Naive thymus-derived CD4-positive, alpha-beta T cell (primary cell): ENCODE measurements at regions not wholly inside any gene's neighbourhood (a gene's known extent, or its start where the extent isn't known, plus 50 kb on each side); places are given as distances from the start of the nearest gene placed in this dataset.
"Not testable (repeated sequence)": the region's sequence is repeated elsewhere in the genome, so short reads cannot be mapped to it uniquely, and the experiment has no call there.

Source experiments
- ATAC-seq: fragments of 150-1000 bp; cut with Tn5 transposase; 2 replicates; pipeline ENCODE4 v1.10.0; 2021; ENCODE audit warnings: mild to moderate bottlenecking, moderate library complexity
- CTCF ChIA-PET: fragments of 350-600 bp; sonication (Branson Sonifier 250); formaldehyde crosslinking; loops from one replicate; lab custom pipeline; 2021; ENCODE audit warnings: antibody characterized with exemption; lab: Charles Lee
- POLR2A ChIA-PET: fragments of 350-600 bp; sonication (Branson Sonifier 250); formaldehyde crosslinking; loops from one replicate; lab custom pipeline; 2021; ENCODE audit warnings: antibody characterized with exemption, inconsistent platforms; lab: Charles Lee
- DNase-seq, 9 donors: peaks; one replicate each; pipeline versions ENCODE4 v3.0.0 to v3.0.0-alpha.2; 2020 to 2022; ENCODE audit warnings: mixed read lengths in 1 of 9
- H3K27ac ChIP-seq: one replicate; pipeline ENCODE4 v1.7.0; 2013; ENCODE audit warnings: mild to moderate bottlenecking, low read depth, low read length, moderate library complexity
- H3K27me3 ChIP-seq, 2 donors: one replicate each; pipeline ENCODE4 v1.7.0; 2013; ENCODE audit warnings: low read length in 2 of 2, mild to moderate bottlenecking in 2 of 2, moderate library complexity in 2 of 2; ENCODE audit not compliant: control insufficient read depth in 2 of 2, insufficient read depth in 2 of 2
- H3K36me3 ChIP-seq, 3 experiments: 1 replicate in 2 of 3; 2 replicates in 1 of 3; pipeline ENCODE4 v1.7.0; 2013; ENCODE audit warnings: low read length in 3 of 3, mild to moderate bottlenecking in 3 of 3, moderate library complexity in 1 of 3; ENCODE audit not compliant: insufficient read depth in 3 of 3, control insufficient read depth in 2 of 3
- H3K4me1 ChIP-seq, 2 donors: one replicate each; pipeline ENCODE4 v1.7.0; 2013; ENCODE audit warnings: low read length in 2 of 2, mild to moderate bottlenecking in 2 of 2, moderate library complexity in 1 of 2; ENCODE audit not compliant: control insufficient read depth in 2 of 2, insufficient read depth in 2 of 2
- H3K4me3 ChIP-seq: 2 replicates; pipeline ENCODE4 v1.7.0; 2013; ENCODE audit warnings: mild to moderate bottlenecking, low read length
- H3K9me3 ChIP-seq, 3 experiments: 1 replicate in 2 of 3; 2 replicates in 1 of 3; pipeline ENCODE4 v1.7.0; 2013; ENCODE audit warnings: low read length in 3 of 3; ENCODE audit not compliant: control insufficient read depth in 2 of 3
- H3K27ac Mint-ChIP-seq, 9 donors: one replicate each; pipeline ENCODE4 v1.8.0; 2020 to 2022; ENCODE audit warnings: mixed read lengths in 9 of 9, mild to moderate bottlenecking in 8 of 9, moderate library complexity in 5 of 9, inconsistent platforms in 2 of 9
- H3K27me3 Mint-ChIP-seq, 5 donors: one replicate each; pipeline ENCODE4 v1.8.0; 2021 to 2022; ENCODE audit warnings: mixed read lengths in 5 of 5, mild to moderate bottlenecking in 1 of 5
- H3K36me3 Mint-ChIP-seq, 5 donors: one replicate each; pipeline ENCODE4 v1.8.0; 2020 to 2022; ENCODE audit warnings: mixed read lengths in 5 of 5, mild to moderate bottlenecking in 3 of 5, inconsistent platforms in 1 of 5
- H3K4me1 Mint-ChIP-seq, 7 donors: one replicate each; pipeline ENCODE4 v1.8.0; 2020 to 2022; ENCODE audit warnings: mixed read lengths in 7 of 7, mild to moderate bottlenecking in 3 of 7, inconsistent platforms in 1 of 7
- H3K4me3 Mint-ChIP-seq, 10 donors: one replicate each; pipeline ENCODE4 v1.8.0; 2020 to 2022; ENCODE audit warnings: mild to moderate bottlenecking in 10 of 10, mixed read lengths in 10 of 10, moderate library complexity in 6 of 10, inconsistent platforms in 2 of 10
- H3K9me3 Mint-ChIP-seq, 11 donors: one replicate each; pipeline ENCODE4 v1.8.0; 2020 to 2022; ENCODE audit warnings: mixed read lengths in 11 of 11, mild to moderate bottlenecking in 4 of 11, inconsistent platforms in 1 of 11, moderate library complexity in 1 of 11
- intact Hi-C, 2 donors: fragments of 100-400 bp; cut with micrococcal nuclease; formaldehyde crosslinking; loops; one replicate each; pipeline ENCODE4 v1.15.1; 2023

DNA sequence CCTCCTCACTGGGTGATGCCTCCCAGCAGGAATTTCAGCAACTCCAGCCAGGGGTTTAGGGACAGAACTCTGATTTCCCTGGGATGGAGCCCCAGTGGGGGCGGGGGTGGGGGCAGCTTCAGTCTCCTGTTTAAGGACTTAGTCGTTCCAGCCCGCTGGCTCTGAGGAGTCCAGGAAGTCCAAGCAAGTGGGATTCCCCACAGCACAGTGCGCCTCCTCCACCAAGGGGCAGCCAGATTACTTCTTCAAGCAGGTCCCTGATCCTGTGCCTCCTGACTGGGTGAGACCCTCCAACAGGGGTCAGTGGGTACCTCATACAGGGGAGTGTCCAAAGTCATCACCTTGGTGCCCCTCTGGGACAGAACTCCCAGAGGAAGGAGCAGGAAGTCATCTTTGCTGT, 1438.4 kb upstream of the B3GALT2 start:
- Mint-ChIP-seq H3K36me3 (no peaks in the 10 kb centered on the region), H3K9me3 (peaks cover 0 to 12% (median 3%) of the 10 kb centered on the region in 11 donors), H3K27ac (no peak overlapping the region), H3K27me3 (no peaks in the 10 kb centered on the region), H3K4me3 (no peak overlapping the region), H3K4me1 (no peaks in the 10 kb centered on the region)
- H3K4me1 ChIP-seq: no peaks in the 10 kb centered on the region
- no peaks in the 10 kb centered on the region for H3K9me3 ChIP-seq
- ATAC-seq: no peak
- intact Hi-C loops: no loop called here
- H3K27me3 ChIP-seq: no peaks in the 10 kb centered on the region
- no peak overlapping the region for H3K27ac ChIP-seq
- ChIA-PET CTCF (no interaction called here), POLR2A (no interaction called here)
- H3K4me3 ChIP-seq: no peak overlapping the region
- no peak for DNase-seq
- H3K36me3 ChIP-seq: no peaks in the 10 kb centered on the region

DNA sequence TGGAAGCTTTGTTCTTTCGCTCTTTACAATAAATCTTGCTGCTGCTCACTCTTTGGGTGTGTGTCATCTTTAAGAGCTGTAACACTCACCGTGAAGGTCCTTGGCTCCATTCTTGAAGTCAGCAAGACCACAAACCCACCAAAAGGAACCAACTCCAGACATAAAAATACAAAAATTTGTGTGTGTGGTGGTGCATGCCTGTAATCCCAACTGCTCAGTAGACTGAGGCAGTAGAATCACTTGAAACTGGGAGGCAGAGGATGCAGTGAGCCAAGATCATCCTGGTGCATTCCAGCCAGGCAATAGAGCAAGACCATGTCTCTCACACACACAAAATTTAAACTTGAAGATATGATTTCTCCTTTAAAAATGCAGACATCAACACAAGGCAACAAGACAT, 1431.7 kb upstream of the B3GALT2 start:
- ChIA-PET CTCF (interaction anchor here (0.6 kb wide), 1 partner anchor 1386 kb away, joined by 3 read pairs; no protein-coding TSS in a partner anchor), POLR2A (no interaction called here)
- DNase-seq (no peak), ATAC-seq (no peak)
- H3K27ac ChIP-seq: no peak overlapping the region
- no peaks in the 10 kb centered on the region for H3K9me3 ChIP-seq
- no peaks in the 10 kb centered on the region for H3K4me1 ChIP-seq
- H3K27me3 ChIP-seq: no peaks in the 10 kb centered on the region
- H3K36me3 ChIP-seq: no peaks in the 10 kb centered on the region
- intact Hi-C loops: no loop called here
- H3K4me3 Mint-ChIP-seq: no peak overlapping the region
- H3K4me3 ChIP-seq: no peak overlapping the region
- no peaks in the 10 kb centered on the region for H3K4me1 Mint-ChIP-seq
- no peaks in the 10 kb centered on the region for H3K36me3 Mint-ChIP-seq
- no peaks in the 10 kb centered on the region for H3K27me3 Mint-ChIP-seq
- H3K9me3 Mint-ChIP-seq: peaks cover 0 to 12% (median 1%) of the 10 kb centered on the region in 11 donors
- H3K27ac Mint-ChIP-seq: no peak overlapping the region

DNA sequence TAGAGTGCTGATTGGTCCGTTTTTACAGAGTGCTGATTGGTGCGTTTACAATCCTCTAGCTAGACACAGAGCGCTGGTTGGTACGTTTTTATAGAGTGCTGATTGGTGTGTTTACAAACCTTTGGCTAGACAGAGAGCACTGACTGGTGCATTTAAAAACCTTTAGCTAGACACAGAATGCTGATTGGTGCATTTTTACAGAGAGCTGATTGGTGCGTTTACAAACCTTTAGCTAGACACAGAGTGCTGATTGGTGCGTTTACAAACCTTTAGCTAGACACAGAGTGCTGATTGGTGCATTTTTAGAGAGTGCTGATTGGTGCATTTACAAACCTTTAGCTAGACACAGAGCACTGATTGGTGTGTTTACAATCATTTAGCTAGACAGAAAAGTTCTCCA, 1430.9 kb upstream of the B3GALT2 start:
- H3K4me1 ChIP-seq, POLR2A ChIA-PET: not testable (repeated sequence)

DNA sequence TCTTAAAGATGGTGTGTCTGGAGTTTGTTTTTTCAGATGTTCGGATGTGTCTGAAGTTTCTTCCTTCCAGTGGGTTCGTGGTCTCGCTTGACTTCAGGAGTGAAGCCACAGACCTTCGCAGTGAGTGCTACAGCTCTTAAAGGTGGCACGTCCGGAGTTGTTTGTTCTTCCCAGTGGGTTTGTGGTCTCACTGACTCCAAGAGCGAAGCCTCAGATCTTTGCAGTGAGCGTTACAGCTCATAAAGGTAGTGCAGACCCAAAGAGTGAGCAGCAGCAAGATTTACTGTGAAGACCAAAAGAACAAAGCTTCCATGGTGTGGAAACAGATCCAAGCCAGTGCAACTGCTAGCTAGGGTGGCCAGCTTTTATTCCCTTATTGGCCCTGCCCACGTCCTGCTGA, 1430.4 kb upstream of the B3GALT2 start:
- no peak for ATAC-seq
- no peaks in the 10 kb centered on the region for H3K4me1 Mint-ChIP-seq
- Histone ChIP-seq H3K4me1 (no peaks in the 10 kb centered on the region), H3K36me3 (no peaks in the 10 kb centered on the region), H3K9me3 (no peaks in the 10 kb centered on the region), H3K27ac (no peak overlapping the region), H3K4me3 (no peak overlapping the region), H3K27me3 (no peaks in the 10 kb centered on the region)
- H3K36me3 Mint-ChIP-seq: no peaks in the 10 kb centered on the region
- ChIA-PET POLR2A (no interaction called here), CTCF (no interaction called here)
- H3K4me3 Mint-ChIP-seq: no peak overlapping the region
- no peak for DNase-seq
- intact Hi-C loops: no loop called here
- no peaks in the 10 kb centered on the region for H3K27me3 Mint-ChIP-seq
- H3K27ac Mint-ChIP-seq: no peak overlapping the region
- peaks cover 0 to 12% (median 1%) of the 10 kb centered on the region in 11 donors for H3K9me3 Mint-ChIP-seq

More for the DNA sequence above, 1430.9 kb upstream of the B3GALT2 start:
- H3K4me3 Mint-ChIP-seq, ATAC-seq, H3K4me1 Mint-ChIP-seq, H3K4me3 ChIP-seq, H3K36me3 Mint-ChIP-seq, H3K36me3 ChIP-seq, H3K27ac Mint-ChIP-seq, H3K27ac ChIP-seq, H3K9me3 ChIP-seq, intact Hi-C loops, H3K27me3 Mint-ChIP-seq, H3K27me3 ChIP-seq, DNase-seq: not testable (repeated sequence)
- CTCF ChIA-PET: interaction anchor here (0.6 kb wide), 1 partner anchor 1385 kb away, joined by 3 read pairs; no protein-coding TSS in a partner anchor
- H3K9me3 Mint-ChIP-seq: peaks cover 0 to 12% (median 1%) of the 10 kb centered on the region in 11 donors

DNA sequence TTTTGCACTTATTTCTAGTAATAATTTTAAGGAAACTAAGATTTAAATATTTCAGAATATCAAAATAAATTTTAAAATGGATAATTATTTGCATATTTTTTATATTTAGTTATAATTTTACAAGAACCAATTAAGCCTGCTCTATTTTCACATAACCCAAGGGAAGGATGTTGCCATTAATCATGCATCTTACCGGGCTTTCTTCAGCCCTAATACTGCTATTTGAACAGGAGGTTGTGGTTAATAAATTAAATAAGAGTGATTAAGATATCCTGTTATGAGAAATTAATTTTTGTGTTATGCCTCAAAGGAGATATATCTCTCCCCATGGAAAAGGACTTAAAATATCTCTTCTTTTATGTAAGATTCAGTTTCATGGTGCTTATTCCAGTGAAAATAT, 1415.8 kb upstream of the B3GALT2 start:
- Histone ChIP-seq H3K36me3 (no peaks in the 10 kb centered on the region), H3K4me3 (no peak overlapping the region), H3K27ac (no peak overlapping the region), H3K9me3 (no peaks in the 10 kb centered on the region), H3K4me1 (no peaks in the 10 kb centered on the region), H3K27me3 (no peaks in the 10 kb centered on the region)
- Mint-ChIP-seq H3K4me3 (no peak overlapping the region), H3K4me1 (no peaks in the 10 kb centered on the region), H3K36me3 (no peaks in the 10 kb centered on the region), H3K27me3 (no peaks in the 10 kb centered on the region), H3K9me3 (peaks cover 0 to 4% (median 0%) of the 10 kb centered on the region in 11 donors), H3K27ac (no peak overlapping the region)
- ATAC-seq (no peak), DNase-seq (no peak)
- POLR2A ChIA-PET: no interaction called here
- intact Hi-C loops: no loop called here
- CTCF ChIA-PET: no interaction called here

DNA sequence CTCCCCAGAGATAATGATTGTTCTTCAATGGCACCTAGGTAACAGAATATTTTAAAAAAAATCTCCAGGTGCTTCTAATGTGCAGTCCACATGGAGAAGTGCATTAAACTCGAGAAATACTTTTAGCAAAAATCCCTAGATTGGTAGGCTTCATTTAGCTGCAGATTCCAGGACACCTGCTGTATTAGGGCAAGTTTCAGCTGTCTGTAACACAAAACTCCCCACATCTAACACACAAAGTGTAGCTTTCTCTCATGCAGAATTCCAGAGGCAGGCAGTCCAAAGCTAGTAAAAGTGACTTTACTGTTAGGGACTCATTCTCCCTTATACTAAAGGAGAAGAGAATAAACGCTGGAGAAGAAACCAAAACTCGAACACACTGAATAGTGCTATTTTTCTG, 1414.3 kb upstream of the B3GALT2 start:
- Mint-ChIP-seq H3K27me3 (no peaks in the 10 kb centered on the region), H3K27ac (no peak overlapping the region), H3K4me3 (no peak overlapping the region), H3K36me3 (no peaks in the 10 kb centered on the region), H3K4me1 (no peaks in the 10 kb centered on the region), H3K9me3 (no peaks in the 10 kb centered on the region)
- no peaks in the 10 kb centered on the region for H3K9me3 ChIP-seq
- no peaks in the 10 kb centered on the region for H3K27me3 ChIP-seq
- ATAC-seq: no peak
- H3K36me3 ChIP-seq: no peaks in the 10 kb centered on the region
- no peak for DNase-seq
- H3K27ac ChIP-seq: no peak overlapping the region
- no peaks in the 10 kb centered on the region for H3K4me1 ChIP-seq
- ChIA-PET CTCF (no interaction called here), POLR2A (no interaction called here)
- intact Hi-C loops: no loop called here
- H3K4me3 ChIP-seq: no peak overlapping the region

DNA sequence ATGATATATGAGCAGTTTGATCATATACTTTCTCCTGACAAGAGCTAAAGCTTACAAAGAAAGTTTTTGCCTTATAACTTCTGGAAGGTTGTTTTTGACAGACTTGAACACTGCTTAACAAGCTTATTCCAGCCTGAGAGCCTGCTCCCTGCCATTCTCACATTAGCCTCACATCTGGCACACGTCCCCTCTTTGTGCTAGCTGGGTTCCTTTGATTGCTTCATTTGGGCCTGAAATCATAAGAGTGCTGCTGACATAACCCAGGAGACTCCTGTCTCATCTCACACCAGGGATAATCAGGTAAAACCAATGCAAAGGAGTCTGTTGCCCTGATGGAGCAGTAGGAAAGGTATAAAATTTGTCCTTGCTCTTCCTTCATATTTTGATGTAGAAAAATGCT, 1411.7 kb upstream of the B3GALT2 start:
- intact Hi-C loops: no loop called here
- DNase-seq: no peak
- no peaks in the 10 kb centered on the region for H3K36me3 Mint-ChIP-seq
- H3K27ac ChIP-seq: no peak overlapping the region
- H3K9me3 Mint-ChIP-seq: no peaks in the 10 kb centered on the region
- H3K9me3 ChIP-seq: no peaks in the 10 kb centered on the region
- H3K4me3 ChIP-seq: no peak overlapping the region
- no peak for ATAC-seq
- H3K4me3 Mint-ChIP-seq: no peak overlapping the region
- H3K4me1 ChIP-seq: no peaks in the 10 kb centered on the region
- no peaks in the 10 kb centered on the region for H3K36me3 ChIP-seq
- no peaks in the 10 kb centered on the region for H3K27me3 Mint-ChIP-seq
- no peaks in the 10 kb centered on the region for H3K27me3 ChIP-seq
- CTCF ChIA-PET: interaction anchor here (0.6 kb wide), 1 partner anchor 1415 kb away, joined by 3 read pairs; no protein-coding TSS in a partner anchor
- H3K4me1 Mint-ChIP-seq: no peaks in the 10 kb centered on the region
- POLR2A ChIA-PET: no interaction called here
- H3K27ac Mint-ChIP-seq: no peak overlapping the region
